ENCODE measurements at regions not wholly inside any gene's neighbourhood (a gene's known extent, or its start where the extent isn't known, plus 50 kb on each side); places are given as distances from the start of the nearest gene placed in this dataset.

GRCh38 chr6:169943241-169944060 is 192.0 kb downstream of the ERMARD start:
- TF ChIP-seq CTCF (IDR thresholded peaks at IDR 0.05; ENCODE audit: borderline replicate concordance, extremely low read depth, low read length, poor library complexity, severe bottlenecking) (no peak), EZH2 (IDR thresholded peaks at IDR 0.05; ENCODE audit: borderline replicate concordance, low read depth, low read length, severe bottlenecking) (no peak)

Data from DND-41 (cell line).